RWPE1 (cell line): ENCODE measurements at regions not wholly inside any gene's neighbourhood (a gene's known extent, or its start where the extent isn't known, plus 50 kb on each side); places are given as distances from the start of the nearest gene placed in this dataset.

Experiments used
- CTCF ChIA-PET: fragments of 350-600 bp; sonication (Branson Sonifier 250); formaldehyde crosslinking; extraction: SDS; loops from one replicate; lab custom pipeline; 2021; lab: Yijun Ruan, JAX
- POLR2A ChIA-PET: fragments of 400-600 bp; formaldehyde crosslinking; extraction: SDS; loops from one replicate; lab custom pipeline; 2020; ENCODE audit warnings: antibody characterized with exemption; ENCODE audit not compliant: low non-redundant PET; lab: Yijun Ruan, JAX
- DNase-seq: peaks from one replicate; pipeline ENCODE4 v3.0.0; 2012; ENCODE audit warnings: low spot score
- H3K27ac ChIP-seq: fragments of 450-650 bp; 2 replicates; pipeline ENCODE4 v1.5.1; 2017
- TF ChIP-seq, protein P1 (sequence below): fragments of 450-650 bp; conservative IDR thresholded peaks from 2 replicates; pipeline ENCODE4 v1.5.1; 2017; ENCODE audit warnings: low read depth, mild to moderate bottlenecking

- H3K27ac ChIP-seq: peak overlapping the region; percentile 96
- no peak for DNase-seq
- ChIA-PET POLR2A (no interaction called here), CTCF (interaction anchor here (0.8 kb wide), 1 partner anchor 307 kb away, joined by 4 read pairs; no protein-coding TSS in a partner anchor)
- TF ChIP-seq, protein P1, sequence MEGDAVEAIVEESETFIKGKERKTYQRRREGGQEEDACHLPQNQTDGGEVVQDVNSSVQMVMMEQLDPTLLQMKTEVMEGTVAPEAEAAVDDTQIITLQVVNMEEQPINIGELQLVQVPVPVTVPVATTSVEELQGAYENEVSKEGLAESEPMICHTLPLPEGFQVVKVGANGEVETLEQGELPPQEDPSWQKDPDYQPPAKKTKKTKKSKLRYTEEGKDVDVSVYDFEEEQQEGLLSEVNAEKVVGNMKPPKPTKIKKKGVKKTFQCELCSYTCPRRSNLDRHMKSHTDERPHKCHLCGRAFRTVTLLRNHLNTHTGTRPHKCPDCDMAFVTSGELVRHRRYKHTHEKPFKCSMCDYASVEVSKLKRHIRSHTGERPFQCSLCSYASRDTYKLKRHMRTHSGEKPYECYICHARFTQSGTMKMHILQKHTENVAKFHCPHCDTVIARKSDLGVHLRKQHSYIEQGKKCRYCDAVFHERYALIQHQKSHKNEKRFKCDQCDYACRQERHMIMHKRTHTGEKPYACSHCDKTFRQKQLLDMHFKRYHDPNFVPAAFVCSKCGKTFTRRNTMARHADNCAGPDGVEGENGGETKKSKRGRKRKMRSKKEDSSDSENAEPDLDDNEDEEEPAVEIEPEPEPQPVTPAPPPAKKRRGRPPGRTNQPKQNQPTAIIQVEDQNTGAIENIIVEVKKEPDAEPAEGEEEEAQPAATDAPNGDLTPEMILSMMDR: no peak
Observed at GRCh38 chr6:146915671-146916127, 288.5 kb upstream of the STXBP5 start.

DNA sequence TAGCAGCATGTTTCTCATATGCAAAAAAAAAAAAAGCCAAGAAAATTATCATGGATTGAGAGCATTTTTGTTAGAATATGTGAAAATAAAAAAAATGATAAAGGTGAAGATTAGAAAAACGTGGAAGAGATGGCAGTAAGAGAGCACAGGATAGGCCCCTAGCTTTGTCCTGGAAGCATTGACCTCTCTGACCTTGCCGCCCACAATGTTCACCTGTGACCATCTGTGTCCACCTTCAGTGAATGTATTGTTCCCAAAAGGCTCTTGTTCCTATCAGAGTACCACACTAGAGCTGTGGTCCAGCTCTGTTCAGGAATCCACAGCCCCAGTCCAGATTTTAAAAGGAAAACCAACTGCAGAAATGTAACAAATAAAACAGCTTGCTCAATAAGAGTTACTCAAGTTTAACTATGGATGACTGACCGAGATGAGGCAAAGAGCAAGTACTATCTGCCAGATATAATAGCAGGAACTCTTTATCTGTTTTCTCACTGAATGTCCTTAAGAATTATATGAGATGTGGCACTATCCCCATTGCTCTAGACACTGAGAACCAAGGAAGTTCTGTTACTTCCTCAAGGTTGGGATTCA is 287.7 kb upstream of the STXBP5 start:
- ChIA-PET CTCF (interaction anchor here (0.8 kb wide), 1 partner anchor 306 kb away, joined by 4 read pairs; no protein-coding TSS in a partner anchor), POLR2A (no interaction called here)
- TF ChIP-seq, protein P1: no peak
- DNase-seq: no peak
- H3K27ac ChIP-seq: no peak overlapping the region

DNA sequence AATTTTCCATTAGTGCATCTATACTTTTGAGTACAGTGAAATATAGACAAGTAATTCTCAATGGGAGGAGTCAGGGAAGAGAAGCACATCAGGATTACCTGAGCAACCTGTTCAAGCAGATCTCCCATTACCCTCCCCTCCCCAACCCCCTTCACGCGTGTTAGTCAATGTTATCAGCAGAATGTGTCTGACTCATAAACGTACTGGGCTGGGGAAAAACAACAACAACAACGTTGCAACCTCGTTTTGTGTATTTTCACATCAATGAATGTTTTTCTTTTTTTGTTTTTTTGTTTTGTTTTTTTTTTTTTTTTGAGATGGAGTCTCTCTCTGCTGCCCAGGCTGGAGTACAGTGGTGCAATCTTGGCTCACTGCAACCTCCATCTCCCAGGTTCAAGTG is 287.0 kb upstream of the STXBP5 start:
- ChIA-PET POLR2A (no interaction called here), CTCF (no interaction called here)
- DNase-seq: no peak
- H3K27ac ChIP-seq: no peak overlapping the region
- TF ChIP-seq, protein P1: no peak

DNA sequence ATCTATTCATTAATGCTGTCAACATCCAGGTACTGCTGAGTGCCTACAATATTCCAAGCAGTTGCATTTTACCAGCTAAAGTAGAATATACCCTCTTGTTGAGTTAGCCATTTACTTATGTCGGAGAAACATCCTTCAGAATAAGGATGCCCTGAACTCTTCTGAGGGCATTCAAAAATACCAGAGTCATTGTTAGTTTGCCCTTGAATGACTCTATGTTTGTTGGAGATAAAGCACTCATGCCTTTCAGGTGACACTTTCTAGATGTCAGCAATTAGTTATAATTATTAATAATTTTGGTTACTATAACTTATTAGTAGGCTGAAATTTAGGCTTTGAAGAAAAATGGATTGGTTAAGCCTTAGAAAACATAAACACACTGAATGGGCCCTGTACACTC is 286.2 kb upstream of the STXBP5 start:
- CTCF ChIA-PET: no interaction called here

DNA sequence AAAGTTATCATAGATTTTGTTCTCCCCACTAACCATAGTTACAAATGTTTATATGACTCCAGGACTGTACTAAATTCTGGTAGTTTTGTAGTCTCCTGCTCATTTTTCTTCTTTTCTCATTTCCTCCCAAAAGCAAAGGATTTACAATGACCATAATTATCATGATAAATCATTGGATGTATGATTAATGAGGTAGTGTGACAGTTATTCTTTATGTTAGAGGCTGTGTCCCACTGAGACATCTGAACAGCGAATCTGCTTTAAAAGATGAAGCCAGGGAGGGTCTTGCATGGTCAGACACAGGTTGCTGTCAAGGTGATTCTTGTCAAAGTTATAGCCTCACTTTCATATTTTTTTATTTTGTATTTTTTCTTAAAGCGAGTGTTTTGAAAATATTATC is 285.2 kb upstream of the STXBP5 start:
- TF ChIP-seq, protein P1: no peak
- POLR2A ChIA-PET: no interaction called here
- H3K27ac ChIP-seq: no peak overlapping the region
- CTCF ChIA-PET: no interaction called here
- no peak for DNase-seq

More for the DNA sequence above, 286.2 kb upstream of the STXBP5 start:
- TF ChIP-seq, protein P1: no peak
- DNase-seq: no peak
- H3K27ac ChIP-seq: no peak overlapping the region
- POLR2A ChIA-PET: no interaction called here

GRCh38 chr6:146923205-146923833 is 280.9 kb upstream of the STXBP5 start:
- TF ChIP-seq, protein P1: no peak
- no peak overlapping the region for H3K27ac ChIP-seq
- ChIA-PET CTCF (interaction anchor here (0.6 kb wide), 1 partner anchor 1984 kb away, joined by 7 read pairs; no protein-coding TSS in a partner anchor), POLR2A (no interaction called here)
- DNase-seq: no peak
